ENCODE measurements at regions not wholly inside any gene's neighbourhood (a gene's known extent, or its start where the extent isn't known, plus 50 kb on each side); places are given as distances from the start of the nearest gene placed in this dataset.

DNA sequence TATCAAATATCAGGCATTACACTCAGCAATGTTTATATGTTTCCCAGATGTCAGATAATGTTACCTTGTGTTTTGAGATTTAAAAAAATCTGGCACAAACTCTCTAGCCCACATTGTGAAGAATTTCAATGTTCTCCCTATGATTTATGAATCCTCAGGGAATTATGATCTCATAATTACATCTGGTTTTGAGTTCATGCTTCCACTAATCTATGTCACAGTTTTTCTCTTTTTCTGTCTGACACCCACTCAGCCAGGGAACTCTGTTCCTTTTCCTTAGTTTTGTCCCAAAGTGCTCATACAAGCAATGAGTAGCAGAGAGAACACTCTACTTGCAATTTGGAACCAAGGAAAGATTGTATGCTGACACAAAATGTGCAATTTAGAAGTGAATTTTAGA lies 212.1 kb upstream of the POF1B start:
- no peaks in the 10 kb centered on the region for H3K4me1 ChIP-seq (ENCODE audit: control insufficient read depth in 1 of 2, insufficient read depth in 2 of 2, low read depth in 1 of 2, low read length in 1 of 2)
- H2AFZ ChIP-seq (ENCODE audit: low read depth), result no peak overlapping the region
- H3K4me3 ChIP-seq (ENCODE audit: low read depth in 2 of 2, low read length in 1 of 2), result no peak overlapping the region
- H3K27ac ChIP-seq (ENCODE audit: low read depth in 2 of 2, low read length in 1 of 2), result no peak overlapping the region
- DNase-seq, result no peak
- CTCF ChIA-PET, result no interaction called here
- no peaks in the 10 kb centered on the region for H4K20me1 ChIP-seq (ENCODE audit: insufficient read depth)
- no peak overlapping the region for H3K9ac ChIP-seq
- no peaks in the 10 kb centered on the region for H3K79me2 ChIP-seq (ENCODE audit: insufficient read depth)
- H3K9me2 ChIP-seq, result no peaks in the 10 kb centered on the region
- POLR2A ChIA-PET, result no interaction called here
- H3K9me3 ChIP-seq, result no peaks in the 10 kb centered on the region
- no peak overlapping the region for H3K4me2 ChIP-seq
- no peaks in the 10 kb centered on the region for H3K36me3 ChIP-seq (replicated peaks in 1 of 2; ENCODE audit: control insufficient read depth in 1 of 2, insufficient read depth in 2 of 2, low read length in 1 of 2)
- H3F3A ChIP-seq (replicated peaks; ENCODE audit: insufficient read depth), result no peaks in the 10 kb centered on the region
- no peak for TF ChIP-seq NFIC (IDR thresholded peaks at IDR 0.05; ENCODE audit: borderline replicate concordance)
- no peak for TF ChIP-seq GATA2 (CRISPR knock-in tag; IDR thresholded peaks at IDR 0.05)
- no peak for TF ChIP-seq MXI1 (IDR thresholded peaks at IDR 0.05; ENCODE audit: low read depth, low read length)
- TF ChIP-seq TCF12 (IDR thresholded peaks at IDR 0.05), result no peak
- TF ChIP-seq RFX5 (IDR thresholded peaks at IDR 0.05; ENCODE audit: low read length), result no peak
- no peaks in the 10 kb centered on the region for H3K27me3 ChIP-seq (ENCODE audit: insufficient read depth)

DNA sequence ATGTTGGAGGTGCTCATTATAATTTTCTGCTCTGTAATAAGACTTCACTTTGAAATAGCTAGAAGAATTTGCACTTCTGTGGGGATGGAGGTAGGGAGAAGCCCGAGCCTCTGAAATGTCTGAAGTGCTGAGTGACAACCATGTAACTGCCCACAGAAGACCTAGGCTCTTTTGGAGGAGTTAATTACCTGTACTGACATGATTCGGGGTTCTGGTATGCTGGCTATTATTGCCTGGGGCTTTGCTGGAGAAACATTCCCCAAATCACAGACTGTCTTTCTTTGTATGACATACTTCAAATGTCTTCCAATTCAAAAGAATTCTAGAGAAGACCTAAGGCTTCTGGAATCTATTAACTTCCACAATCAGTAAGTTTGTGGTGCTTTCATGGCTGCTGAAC lies 211.2 kb upstream of the POF1B start:
- TF ChIP-seq SIN3A (IDR thresholded peaks at IDR 0.05; ENCODE audit: borderline replicate concordance, low read depth, low read length) (no peak), REST (IDR thresholded peaks at IDR 0.05; ENCODE audit: low read depth, low read length) (no peak), NRF1 (IDR thresholded peaks at IDR 0.05; ENCODE audit: low read depth, low read length) (no peak), FOXM1 (IDR thresholded peaks at IDR 0.05; ENCODE audit: low read depth) (no peak), POLR2AphosphoS5 (IDR thresholded peaks at IDR 0.05; ENCODE audit: low read depth, low read length) (no peak), IRF3 (IDR thresholded peaks at IDR 0.05; ENCODE audit: low read depth, low read length) (no peak), RCOR1 (IDR thresholded peaks at IDR 0.05; ENCODE audit: low read length) (no peak), YY1 (IDR thresholded peaks at IDR 0.05; ENCODE audit: low read depth) (no peak), FOXJ3 (CRISPR knock-in tag; IDR thresholded peaks at IDR 0.05) (no peak), TEAD4 (IDR thresholded peaks at IDR 0.05; ENCODE audit: borderline replicate concordance, insufficient read depth) (no peak), TCF12 (IDR thresholded peaks at IDR 0.05) (no peak), RFX5 (IDR thresholded peaks at IDR 0.05; ENCODE audit: low read length) (no peak), CTCF (IDR thresholded peaks at IDR 0.05) (no peak), NFIC (IDR thresholded peaks at IDR 0.05; ENCODE audit: borderline replicate concordance) (no peak)
- H2AFZ ChIP-seq (ENCODE audit: low read depth), result no peak overlapping the region
- POLR2A ChIA-PET, result no interaction called here
- no peak overlapping the region for H3K4me2 ChIP-seq
- H3K9me3 ChIP-seq, result no peaks in the 10 kb centered on the region
- no peaks in the 10 kb centered on the region for H3K36me3 ChIP-seq (replicated peaks in 1 of 2; ENCODE audit: control insufficient read depth in 1 of 2, insufficient read depth in 2 of 2, low read length in 1 of 2)
- no peak for DNase-seq
- no peaks in the 10 kb centered on the region for H3K79me2 ChIP-seq (ENCODE audit: insufficient read depth)
- CTCF ChIA-PET, result no interaction called here
- H3K4me1 ChIP-seq (ENCODE audit: control insufficient read depth in 1 of 2, insufficient read depth in 2 of 2, low read depth in 1 of 2, low read length in 1 of 2), result no peaks in the 10 kb centered on the region
- H4K20me1 ChIP-seq (ENCODE audit: insufficient read depth), result no peaks in the 10 kb centered on the region
- no peaks in the 10 kb centered on the region for H3K9me2 ChIP-seq
- H3K27ac ChIP-seq (ENCODE audit: low read depth in 2 of 2, low read length in 1 of 2), result no peak overlapping the region
- no peak overlapping the region for H3K9ac ChIP-seq
- no peaks in the 10 kb centered on the region for H3F3A ChIP-seq (replicated peaks; ENCODE audit: insufficient read depth)
- no peak overlapping the region for H3K4me3 ChIP-seq (ENCODE audit: low read depth in 2 of 2, low read length in 1 of 2)
- H3K27me3 ChIP-seq (ENCODE audit: insufficient read depth), result no peaks in the 10 kb centered on the region
- 4% methylated on average over 2 of the region's 2 CpGs for WGBS (ENCODE audit: low lambda C conversion rate)
